H9 (cell line): ENCODE measurements at regions not wholly inside any gene's neighbourhood (a gene's known extent, or its start where the extent isn't known, plus 50 kb on each side); places are given as distances from the start of the nearest gene placed in this dataset.

ENCODE experiments used
- DNase-seq: peaks from one replicate; pipeline ENCODE4 v3.0.0-alpha.2; 2017
- H2AFZ ChIP-seq: one replicate; pipeline ENCODE4 v1.6.1; 2013; ENCODE audit warnings: mild to moderate bottlenecking, low read length, control low read depth, moderate library complexity
- H2AK5ac ChIP-seq: 2 replicates; pipeline ENCODE4 v1.6.1; 2013; ENCODE audit warnings: low read length, control low read depth, mixed read lengths; ENCODE audit not compliant: insufficient read length
- H2BK120ac ChIP-seq: one replicate; pipeline ENCODE4 v1.6.1; 2013; ENCODE audit warnings: low read depth, mild to moderate bottlenecking, low read length, control low read depth, inconsistent platforms; ENCODE audit not compliant: poor library complexity, severe bottlenecking
- H2BK12ac ChIP-seq: 2 replicates; pipeline ENCODE4 v1.6.1; 2013; ENCODE audit warnings: low read length, control low read depth, mixed read lengths, low read depth; ENCODE audit not compliant: insufficient read length
- H2BK15ac ChIP-seq: 2 replicates; pipeline ENCODE4 v1.6.1; 2013; ENCODE audit warnings: low read depth, low read length, control low read depth
- H2BK20ac ChIP-seq: one replicate; pipeline ENCODE4 v1.6.1; 2013; ENCODE audit warnings: low read depth, mild to moderate bottlenecking, low read length, control low read depth, inconsistent platforms; ENCODE audit not compliant: poor library complexity, severe bottlenecking
- H2BK5ac ChIP-seq: 2 replicates; pipeline ENCODE4 v1.6.1; 2013; ENCODE audit warnings: low read length, control low read depth, mixed read lengths; ENCODE audit not compliant: insufficient read length
- H3K14ac ChIP-seq: 2 replicates; pipeline ENCODE4 v1.6.1; 2013; ENCODE audit warnings: low read length, control low read depth; ENCODE audit not compliant: insufficient read depth
- H3K18ac ChIP-seq: 2 replicates; pipeline ENCODE4 v1.6.1; 2013; ENCODE audit warnings: low read depth, mild to moderate bottlenecking, mixed read lengths, low read length, control low read depth; ENCODE audit not compliant: insufficient read length
- H3K23ac ChIP-seq: 2 replicates; pipeline ENCODE4 v1.6.1; 2013; ENCODE audit warnings: low read length, control low read depth, mixed read lengths, low read depth; ENCODE audit not compliant: insufficient read length
- H3K23me2 ChIP-seq: 2 replicates; pipeline ENCODE4 v1.6.1; 2013; ENCODE audit warnings: low read depth, mild to moderate bottlenecking, mixed read lengths, low read length, control low read depth; ENCODE audit not compliant: insufficient read length, poor library complexity, severe bottlenecking
- H3K27ac ChIP-seq: 2 replicates; pipeline ENCODE4 v1.5.1; 2013; ENCODE audit warnings: low read length, control low read depth, mixed read lengths, low read depth; ENCODE audit not compliant: insufficient read length
- H3K27me3 ChIP-seq: 2 replicates; pipeline ENCODE4 v1.6.1; 2013; ENCODE audit warnings: low read length, control low read depth, inconsistent platforms; ENCODE audit not compliant: insufficient read depth
- H3K4ac ChIP-seq: 2 replicates; pipeline ENCODE4 v1.6.1; 2013; ENCODE audit warnings: low read depth, mild to moderate bottlenecking, control low read depth, inconsistent platforms, low read length, moderate library complexity
- H3K4me1 ChIP-seq: 2 replicates; pipeline ENCODE4 v1.6.1; 2013; ENCODE audit warnings: low read length, control low read depth, inconsistent platforms; ENCODE audit not compliant: insufficient read depth
- H3K4me2 ChIP-seq: 2 replicates; pipeline ENCODE4 v1.6.1; 2013; ENCODE audit warnings: low read length, control low read depth, mixed read lengths; ENCODE audit not compliant: insufficient read length, insufficient read depth
- H3K56ac ChIP-seq: 2 replicates; pipeline ENCODE4 v1.6.1; 2013; ENCODE audit warnings: low read depth, mild to moderate bottlenecking, mixed read lengths, low read length, control low read depth; ENCODE audit not compliant: insufficient read length
- H3K79me1 ChIP-seq: 2 replicates; pipeline ENCODE4 v1.6.1; 2013; ENCODE audit warnings: low read depth, mild to moderate bottlenecking, moderate library complexity, low read length, control low read depth, inconsistent platforms; ENCODE audit not compliant: insufficient read depth, poor library complexity, severe bottlenecking
- H3K79me2 ChIP-seq: 2 replicates; pipeline ENCODE4 v1.6.1; 2013; ENCODE audit warnings: low read length, control low read depth, inconsistent platforms; ENCODE audit not compliant: insufficient read depth
- H3K9ac ChIP-seq: 2 replicates; pipeline ENCODE4 v1.6.1; 2013; ENCODE audit warnings: low read length, control low read depth, mixed read lengths; ENCODE audit not compliant: insufficient read length; ENCODE audit errors: extremely low read depth
- H3K9me3 ChIP-seq: one replicate; pipeline ENCODE4 v1.6.1; 2013; ENCODE audit warnings: low read depth, low read length, inconsistent platforms; ENCODE audit not compliant: control insufficient read depth
- H3T11ph ChIP-seq: one replicate; pipeline ENCODE4 v1.6.1; 2013; ENCODE audit warnings: mild to moderate bottlenecking, low read length, control low read depth, inconsistent platforms
- H4K20me1 ChIP-seq: one replicate; pipeline ENCODE4 v1.6.1; 2013; ENCODE audit not compliant: control insufficient read depth, insufficient read length, insufficient read depth
- H4K5ac ChIP-seq: 2 replicates; pipeline ENCODE4 v1.6.1; 2013; ENCODE audit warnings: low read depth, mild to moderate bottlenecking, mixed read lengths, low read length, control low read depth; ENCODE audit not compliant: insufficient read length
- H4K8ac ChIP-seq: replicated peaks from 2 replicates; pipeline ENCODE4 v1.6.1; 2013; ENCODE audit warnings: low read length, control low read depth, mixed read lengths, low read depth; ENCODE audit not compliant: insufficient read length
- H4K91ac ChIP-seq: 2 replicates; pipeline ENCODE4 v1.6.1; 2013; ENCODE audit warnings: low read depth, mild to moderate bottlenecking, moderate library complexity, mixed read lengths, low read length, control low read depth; ENCODE audit not compliant: insufficient read length
- H3K27ac Mint-ChIP-seq, 3 experiments: 2 replicates in 2 of 3; 3 replicates in 1 of 3; pipeline ENCODE4 v1.8.0; 2020 to 2021; ENCODE audit warnings: mixed read lengths in 3 of 3, mild to moderate bottlenecking in 1 of 3, moderate library complexity in 1 of 3
- H3K27me3 Mint-ChIP-seq: 2 replicates; pipeline ENCODE4 v1.8.0; 2021; ENCODE audit warnings: low read depth, mild to moderate bottlenecking, moderate library complexity, mixed read lengths
- H3K36me3 Mint-ChIP-seq, 3 experiments: 2 replicates in 2 of 3; 3 replicates in 1 of 3; pipeline ENCODE4 v1.8.0; 2020 to 2021; ENCODE audit warnings: low read depth in 3 of 3, mixed read lengths in 3 of 3; ENCODE audit not compliant: insufficient read depth in 1 of 3
- H3K4me1 Mint-ChIP-seq, 2 experiments: 2 replicates each; pipeline ENCODE4 v1.8.0; 2020; ENCODE audit warnings: mixed read lengths in 2 of 2
- H3K4me3 Mint-ChIP-seq, 2 experiments: 2 replicates in 1 of 2; 3 replicates in 1 of 2; pipeline ENCODE4 v1.8.0; 2020 to 2021; ENCODE audit warnings: mild to moderate bottlenecking in 2 of 2, mixed read lengths in 2 of 2, moderate library complexity in 1 of 2
- H3K9me3 Mint-ChIP-seq, 2 experiments: 2 replicates in 1 of 2; 3 replicates in 1 of 2; pipeline ENCODE4 v1.8.0; 2020; ENCODE audit warnings: mild to moderate bottlenecking in 2 of 2, mixed read lengths in 2 of 2, moderate library complexity in 1 of 2
- WGBS: extraction: QIAGEN DNeasy Blood & Tissue Kit; methylation state at CpG from one replicate; pipeline ENCODE4 v1.1.7; 2013; ENCODE audit warnings: missing lambda C conversion rate, low lambda C conversion rate, mixed read lengths; ENCODE audit not compliant: insufficient read length; ENCODE audit errors: extremely low coverage; 5-methylcytosine and 5-hydroxymethylcytosine counted together
- TF ChIP-seq, protein P1 (sequence below): fragments of 200-600 bp; sonication (generic); conservative IDR thresholded peaks from 3 replicates; pipeline ENCODE4 v1.8.0; 2021; ENCODE audit warnings: antibody characterized with exemption, mild to moderate bottlenecking

DNA sequence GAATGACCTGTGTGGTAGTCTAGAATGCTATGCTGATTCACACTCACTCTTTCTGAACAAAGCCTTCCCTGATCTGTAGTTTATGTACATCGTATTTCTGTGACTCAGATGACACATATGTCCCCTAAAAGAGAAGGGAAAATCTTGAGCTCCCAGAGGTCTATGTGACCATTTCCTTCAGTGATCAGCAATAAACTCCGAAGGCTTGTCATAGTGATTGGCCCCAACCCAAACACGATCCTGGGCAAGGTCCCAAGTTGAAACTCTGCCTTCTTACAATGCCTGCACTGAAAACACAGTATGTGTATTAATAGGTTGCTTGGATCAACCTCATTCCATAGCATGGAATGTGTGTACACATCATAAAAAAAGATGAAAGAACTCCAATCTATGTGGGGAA lies 685.8 kb downstream of the MAT2B start:
- Histone ChIP-seq H2AK5ac (no peak overlapping the region), H2BK15ac (no peak overlapping the region), H3K27ac (no peak overlapping the region), H3K79me1 (no peaks in the 10 kb centered on the region), H2AFZ (no peak overlapping the region), H4K91ac (no peak overlapping the region), H2BK12ac (no peak overlapping the region), H3K9me3 (no peaks in the 10 kb centered on the region), H2BK20ac (no peak overlapping the region), H3K23me2 (no peaks in the 10 kb centered on the region), H2BK120ac (no peak overlapping the region), H3K79me2 (no peaks in the 10 kb centered on the region), H3T11ph (no peak overlapping the region), H3K23ac (no peak overlapping the region), H3K4ac (no peak overlapping the region), H3K9ac (no peak overlapping the region), H4K5ac (no peak overlapping the region), H3K27me3 (no peaks in the 10 kb centered on the region), H4K8ac (no peak overlapping the region), H2BK5ac (no peak overlapping the region), H3K14ac (no peak overlapping the region), H3K4me2 (no peak overlapping the region), H3K18ac (no peak overlapping the region), H3K4me1 (peaks cover 3% of the 10 kb centered on the region; the same call in 1 of the 2 replicates), H4K20me1 (no peaks in the 10 kb centered on the region), H3K56ac (no peak overlapping the region)
- H3K27ac Mint-ChIP-seq = no peak overlapping the region
- no peak overlapping the region for H3K4me3 Mint-ChIP-seq
- H3K9me3 Mint-ChIP-seq = no peaks in the 10 kb centered on the region
- TF ChIP-seq, protein P1, sequence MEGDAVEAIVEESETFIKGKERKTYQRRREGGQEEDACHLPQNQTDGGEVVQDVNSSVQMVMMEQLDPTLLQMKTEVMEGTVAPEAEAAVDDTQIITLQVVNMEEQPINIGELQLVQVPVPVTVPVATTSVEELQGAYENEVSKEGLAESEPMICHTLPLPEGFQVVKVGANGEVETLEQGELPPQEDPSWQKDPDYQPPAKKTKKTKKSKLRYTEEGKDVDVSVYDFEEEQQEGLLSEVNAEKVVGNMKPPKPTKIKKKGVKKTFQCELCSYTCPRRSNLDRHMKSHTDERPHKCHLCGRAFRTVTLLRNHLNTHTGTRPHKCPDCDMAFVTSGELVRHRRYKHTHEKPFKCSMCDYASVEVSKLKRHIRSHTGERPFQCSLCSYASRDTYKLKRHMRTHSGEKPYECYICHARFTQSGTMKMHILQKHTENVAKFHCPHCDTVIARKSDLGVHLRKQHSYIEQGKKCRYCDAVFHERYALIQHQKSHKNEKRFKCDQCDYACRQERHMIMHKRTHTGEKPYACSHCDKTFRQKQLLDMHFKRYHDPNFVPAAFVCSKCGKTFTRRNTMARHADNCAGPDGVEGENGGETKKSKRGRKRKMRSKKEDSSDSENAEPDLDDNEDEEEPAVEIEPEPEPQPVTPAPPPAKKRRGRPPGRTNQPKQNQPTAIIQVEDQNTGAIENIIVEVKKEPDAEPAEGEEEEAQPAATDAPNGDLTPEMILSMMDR = no peak
- peaks cover 15 to 23% of the 10 kb centered on the region in 2 experiments for H3K4me1 Mint-ChIP-seq
- no peak for DNase-seq
- WGBS = no CpG with 5 or more reads among the region's 3 CpGs
- no peaks in the 10 kb centered on the region for H3K27me3 Mint-ChIP-seq
- no peaks in the 10 kb centered on the region; a peak in 1 of 7 replicates for H3K36me3 Mint-ChIP-seq
